Right ventricle myocardium inferior (tissue), 1 donor: ENCODE measurements at regions not wholly inside any gene's neighbourhood (a gene's known extent, or its start where the extent isn't known, plus 50 kb on each side); places are given as distances from the start of the nearest gene placed in this dataset.
"Not testable (repeated sequence)": the region's sequence is repeated elsewhere in the genome, so short reads cannot be mapped to it uniquely, and the experiment has no call there.

Experiments used
- ATAC-seq: fragments of 200-7000 bp; cut with Tn5 transposase; one replicate; pipeline ENCODE4 v1.9.1; 2020; ENCODE audit warnings: mild to moderate bottlenecking, moderate library complexity
- DNase-seq: peaks from one replicate; pipeline ENCODE4 v3.0.0; 2021; ENCODE audit errors: missing footprints
- intact Hi-C: fragments of 100-400 bp; cut with DNase I; formaldehyde crosslinking; loops from one replicate; pipeline ENCODE4 v1.11.0; 2022
- donor health status: DM: no; HTN: yes; CAD: no; lungs with severe emphysema.

DNA sequence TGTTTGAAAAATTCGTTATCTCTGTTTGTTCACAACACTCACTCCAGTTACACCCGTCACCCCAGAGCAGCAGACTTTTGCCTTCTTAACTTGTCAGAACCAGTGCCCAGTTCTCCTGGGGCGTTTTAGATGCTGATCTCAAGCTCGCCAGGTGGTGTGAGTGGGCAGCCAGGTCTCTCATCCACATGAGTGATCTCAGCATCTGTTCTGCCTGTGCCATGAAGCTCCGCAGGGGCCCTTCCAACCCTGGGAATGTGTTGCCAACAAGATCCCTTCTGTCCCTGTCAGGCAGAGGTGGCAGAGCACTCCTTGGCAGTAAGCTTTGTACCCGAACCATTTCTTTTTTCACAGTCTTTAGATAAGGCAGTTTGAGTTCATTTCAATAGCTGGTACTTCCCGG is 896.5 kb downstream of the UQCRFS1 start:
- DNase-seq, result no peak
- intact Hi-C loops, result no loop called here
- no peak for ATAC-seq

DNA sequence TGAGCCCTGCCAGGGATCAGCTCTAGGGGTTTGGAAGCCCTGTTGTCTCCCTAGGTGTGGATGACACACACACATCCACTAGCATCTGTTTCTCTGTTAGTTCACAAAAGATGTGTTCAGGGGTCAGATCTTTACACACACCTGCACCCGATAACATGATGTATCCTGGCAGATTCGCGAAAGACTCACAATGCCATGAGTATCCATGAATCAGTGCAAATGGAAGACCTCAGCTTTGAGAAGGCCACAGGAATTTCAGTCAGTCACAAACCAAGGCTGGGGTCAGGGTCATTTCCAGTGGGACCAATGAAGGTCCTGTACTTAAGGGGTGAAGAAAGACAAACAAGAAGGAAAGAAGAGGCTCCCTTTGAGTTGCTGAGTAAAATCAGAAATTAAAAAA is 898.2 kb downstream of the UQCRFS1 start:
- ATAC-seq (no peak), DNase-seq (no peak)
- intact Hi-C loops, result no loop called here

DNA sequence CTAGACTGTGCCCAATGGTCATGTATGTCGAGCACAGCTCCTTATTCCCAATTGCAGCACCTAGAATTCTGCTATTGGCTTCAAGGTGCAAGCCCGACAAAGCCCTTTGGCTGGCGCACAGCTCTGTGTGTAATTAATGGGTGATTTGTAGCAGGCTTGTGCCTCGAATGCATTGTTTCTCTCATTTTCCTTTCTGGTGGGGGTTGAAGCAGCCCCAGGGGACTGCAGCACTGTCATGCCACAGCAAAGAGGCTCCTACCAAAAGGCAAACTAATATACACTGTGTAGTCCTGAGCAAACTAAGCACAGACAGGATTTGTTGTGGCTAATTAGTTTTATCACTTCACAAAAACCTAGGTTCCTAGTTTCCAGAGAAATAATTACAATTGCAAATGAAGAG is 898.7 kb downstream of the UQCRFS1 start:
- DNase-seq (no peak), ATAC-seq (no peak)
- intact Hi-C loops, result no loop called here

DNA sequence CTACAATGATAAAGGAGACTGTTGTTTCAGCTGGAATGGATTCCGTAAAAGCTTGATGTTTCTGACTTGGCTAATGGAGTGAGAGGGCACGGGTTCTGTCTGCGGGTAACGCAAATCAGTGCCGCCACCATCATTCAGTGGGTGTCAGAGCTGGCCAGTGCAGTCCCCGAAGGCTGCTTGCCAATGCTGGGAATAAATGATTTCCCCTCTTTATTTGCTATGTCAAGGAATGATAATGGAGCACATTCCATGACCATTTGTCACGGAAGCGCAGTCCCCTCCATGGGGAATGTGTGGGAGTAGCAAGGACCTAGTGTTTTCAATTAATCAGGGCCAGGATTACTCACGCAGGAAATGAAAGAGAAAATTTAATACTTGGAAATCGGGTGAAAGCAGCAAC is 899.3 kb downstream of the UQCRFS1 start:
- ATAC-seq (peak; percentile 70), DNase-seq (no peak)
- intact Hi-C loops, result no loop called here

DNA sequence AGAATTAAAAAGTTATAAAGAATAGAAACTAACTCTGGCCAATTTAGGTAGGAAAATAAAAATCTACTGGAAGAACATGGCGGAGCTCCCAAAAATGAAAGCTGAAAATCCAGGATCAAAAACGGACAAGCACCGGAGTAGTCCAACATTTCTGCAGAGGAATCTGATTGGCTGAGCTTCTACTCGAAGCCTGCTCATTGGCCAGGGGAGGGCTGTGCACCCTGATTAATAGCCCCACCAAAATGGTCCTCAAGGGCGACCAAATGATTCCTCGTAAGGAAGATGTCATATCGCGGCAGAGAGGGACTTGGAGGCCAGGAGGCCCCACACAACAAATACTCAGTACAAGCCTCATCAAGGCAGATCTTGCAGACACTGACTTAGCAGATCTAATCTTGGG is 900.7 kb downstream of the UQCRFS1 start:
- no peak for DNase-seq
- intact Hi-C loops, result no loop called here
- no peak for ATAC-seq

GRCh38 chr19:28310829-28311228 is 902.1 kb downstream of the UQCRFS1 start:
- DNase-seq, ATAC-seq, intact Hi-C loops: not testable (repeated sequence)

DNA sequence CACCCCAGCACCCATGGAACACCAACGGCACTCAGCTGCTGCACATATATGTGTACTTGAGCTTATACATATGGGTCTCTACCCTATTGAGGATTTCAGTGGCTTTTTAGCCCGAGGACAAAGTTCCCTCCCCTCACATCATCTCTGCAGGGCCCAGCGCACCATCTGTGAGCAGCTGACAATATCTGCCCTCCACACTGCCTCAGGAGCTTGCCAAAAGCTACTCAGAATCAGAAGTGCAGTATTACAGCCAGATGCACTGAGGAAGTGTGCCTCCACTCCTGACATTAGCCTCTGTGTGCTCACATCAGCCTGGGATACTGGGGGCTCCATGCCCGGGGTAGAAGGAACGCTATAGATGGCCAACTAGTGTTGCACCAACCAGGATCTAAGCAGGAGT is 903.9 kb downstream of the UQCRFS1 start:
- DNase-seq, result no peak
- intact Hi-C loops, result no loop called here
- peak; percentile 53 for ATAC-seq

DNA sequence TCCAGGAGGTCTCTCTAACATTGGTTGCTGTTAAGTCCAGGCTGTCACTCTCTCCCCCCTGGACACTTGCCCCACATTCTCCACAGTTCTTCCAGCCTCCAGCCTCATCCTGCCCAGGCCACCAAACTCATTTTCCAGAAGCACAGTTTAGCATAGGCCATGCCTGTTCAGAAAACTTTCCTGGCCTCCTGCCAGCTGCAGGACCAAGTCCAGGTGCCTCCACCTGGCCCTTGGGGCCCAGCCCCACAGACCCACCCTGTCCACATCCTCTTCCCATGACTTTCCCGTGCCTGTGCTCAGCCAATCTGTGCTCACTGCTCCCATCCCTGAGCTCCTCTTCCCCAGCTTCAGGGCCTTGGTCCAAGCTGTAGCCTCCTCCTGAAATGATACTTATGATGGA is 905.0 kb downstream of the UQCRFS1 start:
- DNase-seq (no peak), ATAC-seq (no peak)
- intact Hi-C loops, result no loop called here

GRCh38 chr19:28307487-28307886 is 905.5 kb downstream of the UQCRFS1 start:
- intact Hi-C loops, result no loop called here
- DNase-seq, result no peak
- peak; percentile 62 for ATAC-seq

DNA sequence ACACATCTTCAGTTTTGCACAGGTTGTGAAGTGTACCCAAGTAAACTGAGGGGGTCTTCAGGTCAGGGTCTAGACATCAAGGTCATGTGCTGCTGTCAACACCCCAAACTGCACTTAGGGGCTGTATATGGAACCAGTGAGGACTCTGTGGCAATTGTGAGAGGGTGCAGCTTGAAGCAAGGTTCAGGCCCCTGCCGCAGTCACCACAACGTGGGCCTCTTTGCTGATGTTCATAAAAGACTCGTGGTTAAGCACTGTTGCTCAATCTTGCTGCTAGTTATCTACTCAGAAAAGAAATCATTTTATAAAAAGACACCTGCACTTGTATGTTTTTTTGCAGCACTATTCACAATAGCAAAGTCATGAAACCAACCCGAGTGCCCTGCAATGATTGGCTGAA is 907.4 kb downstream of the UQCRFS1 start:
- intact Hi-C loops, result no loop called here
- DNase-seq (no peak), ATAC-seq (no peak)

- ATAC-seq, result no peak
- no peak for DNase-seq
- intact Hi-C loops, result no loop called here
Observed at GRCh38 chr19:28303502-28303901, 909.4 kb downstream of the UQCRFS1 start.

DNA sequence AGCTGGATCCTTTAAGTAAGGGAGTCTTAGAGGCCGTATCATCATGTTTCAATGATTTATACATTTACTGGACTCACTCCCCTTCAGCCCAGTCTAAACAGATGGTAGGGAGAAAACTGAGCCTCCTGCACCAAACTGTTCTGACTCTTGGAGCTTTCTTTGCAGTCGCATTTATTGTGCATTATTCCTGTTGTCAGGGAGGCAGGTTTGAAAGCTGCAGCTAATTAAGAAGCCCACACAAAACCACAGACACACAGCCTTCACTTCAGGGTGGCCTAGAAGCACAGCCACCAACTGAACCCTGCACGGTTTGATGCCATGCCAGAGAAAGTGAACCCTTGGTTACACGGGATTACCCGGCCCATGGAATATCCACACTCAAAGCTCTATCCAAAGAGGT is 911.0 kb downstream of the UQCRFS1 start:
- DNase-seq (no peak), ATAC-seq (no peak)
- intact Hi-C loops, result no loop called here

GRCh38 chr19:28301463-28301862 is 911.5 kb downstream of the UQCRFS1 start:
- DNase-seq (no peak), ATAC-seq (no peak)
- intact Hi-C loops, result no loop called here

- no peak for ATAC-seq
- DNase-seq, result no peak
- intact Hi-C loops, result no loop called here
Observed at GRCh38 chr19:28299649-28300048, 913.3 kb downstream of the UQCRFS1 start.

- DNase-seq, result no peak
- intact Hi-C loops, result no loop called here
Observed at GRCh38 chr19:28297586-28298157, 915.3 kb downstream of the UQCRFS1 start.

DNA sequence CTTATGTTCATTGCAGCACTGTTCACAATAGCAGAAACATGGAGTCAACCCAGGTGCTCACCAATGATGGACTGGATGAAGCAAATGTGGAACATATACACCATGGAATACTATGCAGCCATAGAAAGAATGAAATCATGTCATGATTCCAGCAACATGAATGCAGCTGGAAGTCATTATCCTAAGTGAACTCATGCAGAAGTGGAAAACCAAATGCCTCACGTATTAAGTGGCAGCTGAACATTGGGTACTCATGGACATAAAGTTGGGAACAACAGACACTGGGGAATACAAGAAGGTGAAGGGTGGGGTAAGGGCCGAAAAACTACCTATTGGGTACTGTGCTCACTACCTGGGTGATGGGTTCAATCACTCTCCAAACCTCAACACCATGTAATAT is 915.9 kb downstream of the UQCRFS1 start:
- DNase-seq (no peak), ATAC-seq (no peak)
- intact Hi-C loops, result no loop called here

More at GRCh38 chr19:28297586-28298157, 915.3 kb downstream of the UQCRFS1 start:
- ATAC-seq, result no peak

DNA sequence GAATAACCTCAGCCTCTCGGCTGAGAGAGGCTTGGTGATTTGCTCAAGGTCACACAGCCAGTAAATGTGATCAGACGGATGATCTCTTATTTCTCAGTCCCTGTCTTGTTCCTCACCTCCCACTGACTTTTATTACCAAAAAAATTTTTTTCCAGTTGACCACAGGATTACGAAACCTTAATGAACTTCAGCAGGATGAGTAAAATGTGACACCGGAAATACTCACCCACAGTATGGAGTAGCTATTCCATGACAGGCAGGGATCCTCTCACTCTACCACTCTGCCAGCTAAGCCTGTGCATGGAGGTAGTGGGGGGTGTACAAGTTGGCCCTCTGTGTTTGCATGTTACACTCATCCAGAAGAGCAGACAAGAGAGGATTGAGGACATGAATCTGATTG is 916.4 kb downstream of the UQCRFS1 start:
- no peak for ATAC-seq
- intact Hi-C loops, result no loop called here
- DNase-seq, result no peak

DNA sequence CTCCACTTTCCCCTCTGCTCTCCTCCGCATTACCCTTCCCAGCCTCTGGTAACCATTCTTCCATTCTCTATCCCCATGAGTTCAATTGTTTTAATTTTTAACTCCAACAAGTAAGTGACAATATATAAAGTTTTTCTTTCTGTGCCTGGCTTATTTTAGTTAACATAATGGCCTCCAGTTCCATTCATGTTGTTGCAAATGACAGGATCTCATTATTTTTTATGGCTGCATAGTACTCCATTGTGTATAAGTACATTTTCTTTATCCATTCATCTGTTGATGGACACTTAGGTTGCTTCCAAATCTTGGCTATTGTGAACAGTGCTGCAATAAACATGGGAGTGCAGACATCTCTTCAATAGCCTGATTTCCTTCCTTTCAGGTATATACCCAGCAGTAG is 918.0 kb downstream of the UQCRFS1 start:
- DNase-seq, intact Hi-C loops, ATAC-seq: not testable (repeated sequence)

GRCh38 chr19:28294395-28294794 is 918.6 kb downstream of the UQCRFS1 start:
- intact Hi-C loops, result no loop called here
- ATAC-seq (peak; percentile 67), DNase-seq (no peak)

- ATAC-seq, result no peak
- intact Hi-C loops, result no loop called here
- no peak for DNase-seq
Observed at GRCh38 chr19:28293685-28294084, 919.3 kb downstream of the UQCRFS1 start.

GRCh38 chr19:28292822-28293500 is 920.0 kb downstream of the UQCRFS1 start:
- intact Hi-C loops, result no loop called here
- ATAC-seq, result no peak
- no peak for DNase-seq
